GM19328 (cell line): ENCODE measurements at regions not wholly inside any gene's neighbourhood (a gene's known extent, or its start where the extent isn't known, plus 50 kb on each side); places are given as distances from the start of the nearest gene placed in this dataset.

Source experiments
- ATAC-seq: cut with Tn5 transposase; IDR thresholded peaks from one replicate; pipeline ENCODE4 v1.9.1; 2021; ENCODE audit warnings: mild to moderate bottlenecking, moderate library complexity; ENCODE audit not compliant: unreplicated experiment

- no peak for ATAC-seq
These were observed 429.8 kb upstream of the CDH2 start for GRCh38 chr18:28606686-28607085.

- no peak for ATAC-seq
These were observed 425.5 kb upstream of the CDH2 start for GRCh38 chr18:28602391-28602790.

DNA sequence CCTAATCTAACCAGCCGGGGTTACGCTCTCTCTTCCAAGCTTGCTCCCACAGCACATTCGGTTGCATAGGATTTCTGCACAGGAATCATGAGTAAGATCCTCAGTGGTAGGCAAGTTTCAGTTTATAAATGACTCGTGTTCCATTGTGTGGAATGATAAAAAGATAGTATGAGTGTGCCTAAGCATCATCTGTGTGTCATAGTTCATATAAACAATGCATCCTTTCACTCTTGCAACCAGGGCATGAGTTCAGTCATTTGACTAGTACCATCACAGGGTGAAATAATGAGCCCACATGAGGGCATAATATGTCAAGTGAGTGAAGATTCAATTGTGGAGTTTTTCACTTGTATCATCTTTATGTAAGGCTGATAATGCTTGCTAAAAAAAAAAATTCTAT, 417.1 kb upstream of the CDH2 start:
- no peak for ATAC-seq

DNA sequence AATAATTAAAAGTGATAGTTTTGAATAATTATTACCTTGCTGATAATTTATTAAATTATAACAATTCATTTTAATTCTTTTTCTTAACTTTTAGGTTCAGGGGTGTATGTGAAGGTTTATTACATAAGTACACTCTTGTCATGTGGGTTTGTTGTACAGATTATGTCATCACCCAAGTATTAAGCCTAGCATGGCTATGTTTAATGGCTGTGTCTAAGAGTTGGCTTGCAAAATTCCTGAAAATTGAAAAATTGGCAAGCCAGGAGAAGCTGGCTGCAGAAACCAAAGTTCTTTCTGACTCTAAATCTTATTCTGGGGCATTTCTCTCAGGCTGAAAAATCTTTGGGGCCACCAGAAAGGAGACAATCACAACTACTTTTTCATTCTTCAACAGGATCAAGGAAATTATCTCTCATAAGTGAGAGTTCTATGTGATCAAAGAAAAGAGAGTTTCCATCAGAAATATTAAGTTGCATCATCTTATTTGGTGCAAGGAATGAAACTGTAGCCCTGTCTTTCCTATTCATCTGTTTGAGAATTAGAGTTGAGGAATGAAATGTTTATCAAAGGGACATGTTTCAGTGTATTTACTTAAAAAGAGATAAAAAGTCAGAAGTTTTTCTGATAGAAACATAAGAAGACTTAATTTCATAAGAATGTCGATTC, 412.1 kb upstream of the CDH2 start:
- no peak for ATAC-seq

DNA sequence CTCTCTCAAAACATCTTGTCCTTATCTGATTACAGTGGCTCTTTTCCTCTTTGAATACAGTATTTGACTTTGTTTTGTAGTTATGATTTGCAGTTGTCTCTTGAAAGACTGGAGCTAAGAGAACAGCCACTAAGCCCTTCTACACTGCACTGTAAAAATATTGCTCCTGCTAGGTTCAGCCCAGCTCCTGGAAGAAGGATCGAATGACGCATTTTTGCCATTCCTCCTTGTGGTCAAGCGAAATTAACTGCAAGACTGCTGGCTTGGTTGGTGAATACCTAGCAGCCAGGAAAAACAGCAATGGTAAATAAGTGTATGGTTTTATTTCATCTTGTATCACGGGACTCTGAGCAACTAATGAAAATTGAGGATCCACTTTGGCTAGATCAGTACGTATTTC, 407.8 kb upstream of the CDH2 start:
- no peak for ATAC-seq

DNA sequence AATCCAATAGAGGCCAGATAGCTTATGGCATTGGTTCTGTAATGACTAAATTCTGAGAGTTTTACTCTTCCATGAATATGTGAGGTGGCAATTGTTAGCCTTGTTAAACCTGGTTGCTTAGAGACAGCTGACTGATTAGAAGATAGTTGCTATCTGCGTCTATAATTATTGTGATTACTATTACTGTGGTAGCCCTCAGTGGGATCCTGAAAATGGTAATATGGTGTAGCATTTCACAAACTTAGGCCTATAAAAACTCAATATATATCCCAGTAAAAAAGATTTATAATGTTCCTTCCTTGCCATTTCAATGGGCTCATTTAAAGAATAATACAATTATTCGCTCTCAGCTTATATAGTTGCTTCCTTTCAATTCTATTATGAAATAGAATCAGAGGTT, 405.8 kb upstream of the CDH2 start:
- no peak for ATAC-seq

DNA sequence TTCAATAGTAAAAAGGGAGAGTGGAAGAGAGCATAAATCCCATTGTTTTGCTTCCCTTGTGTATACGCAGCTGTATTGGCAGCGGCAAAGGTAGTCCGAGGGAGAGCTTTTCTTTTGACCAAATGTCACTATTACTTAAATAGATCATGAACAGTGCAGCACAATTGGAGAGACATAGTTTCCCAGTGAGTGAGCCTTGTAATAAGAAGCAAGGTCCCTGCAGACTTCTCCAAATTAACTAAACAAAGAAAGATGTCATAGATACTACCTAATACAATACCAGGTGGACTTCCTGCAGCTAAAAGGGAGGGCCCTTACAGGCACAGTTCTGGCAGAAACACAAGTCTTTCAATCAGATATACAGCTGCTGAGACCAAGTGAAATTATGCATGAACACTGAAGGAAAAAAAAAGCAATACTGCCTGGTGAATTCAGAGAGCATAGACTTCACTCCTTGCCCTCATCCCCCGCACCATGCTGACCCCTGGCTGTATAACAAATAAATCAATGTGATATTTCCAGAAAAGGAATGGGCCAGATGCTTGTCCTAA, 404.7 kb upstream of the CDH2 start:
- no peak for ATAC-seq

- ATAC-seq = no peak
These were observed 400.0 kb upstream of the CDH2 start for GRCh38 chr18:28576941-28577340.

DNA sequence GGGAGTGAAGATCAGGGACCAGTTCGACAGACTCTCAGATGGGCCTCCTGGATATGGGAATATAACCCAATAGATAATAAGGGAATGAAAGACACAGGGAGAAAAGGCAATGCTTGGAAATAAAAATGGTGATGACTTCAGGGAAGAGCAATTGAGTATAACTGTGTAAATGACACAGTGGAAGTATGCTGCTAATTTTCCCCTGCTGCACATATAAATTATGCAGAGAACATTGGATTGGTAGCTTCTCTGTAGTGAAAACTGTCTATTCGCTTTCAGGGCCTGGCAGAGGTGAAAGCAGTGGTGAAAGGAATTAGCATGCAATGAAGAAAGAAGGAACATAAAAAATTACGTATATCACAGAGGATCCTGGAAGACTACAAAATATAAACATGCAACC, 398.2 kb upstream of the CDH2 start:
- no peak for ATAC-seq

GRCh38 chr18:28574175-28574574, 397.2 kb upstream of the CDH2 start:
- no peak for ATAC-seq

DNA sequence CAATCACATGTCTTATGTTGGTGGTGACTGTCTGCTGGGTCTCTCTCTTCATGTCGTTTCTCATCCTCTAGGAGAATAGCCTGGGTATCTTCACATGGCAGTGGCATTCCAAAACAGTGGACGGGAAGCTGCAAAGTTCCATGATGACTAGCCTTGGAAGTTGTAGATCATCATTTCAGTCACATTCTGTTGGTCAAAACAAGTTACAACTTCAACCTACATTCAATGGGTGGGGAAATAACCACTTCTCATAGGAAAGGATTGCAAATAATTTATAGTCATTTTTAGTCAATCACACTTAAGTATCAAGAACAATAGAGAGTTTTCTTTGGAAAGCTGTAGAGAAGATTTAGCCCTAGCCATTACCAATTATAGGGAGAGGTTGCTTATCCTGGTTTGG, 395.0 kb upstream of the CDH2 start:
- ATAC-seq = no peak

DNA sequence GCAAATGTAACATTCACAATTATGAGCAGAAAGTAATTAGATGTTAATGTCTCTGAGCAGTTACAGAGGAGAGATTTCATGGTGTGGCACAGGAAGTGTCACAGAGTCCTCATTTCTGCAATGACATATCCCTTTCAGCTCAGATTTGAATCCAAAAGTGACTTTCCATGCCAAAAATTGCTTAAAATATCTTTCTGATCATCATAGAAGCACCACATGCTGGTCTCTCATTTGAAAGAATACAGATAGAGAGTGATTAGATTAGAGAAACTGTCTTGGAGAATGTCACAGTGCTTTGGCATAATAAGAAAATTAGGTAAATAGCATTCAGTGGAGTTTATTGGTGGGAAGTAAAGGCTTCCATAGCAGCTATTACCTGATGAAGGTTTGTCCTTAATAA, 383.4 kb upstream of the CDH2 start:
- ATAC-seq = no peak

DNA sequence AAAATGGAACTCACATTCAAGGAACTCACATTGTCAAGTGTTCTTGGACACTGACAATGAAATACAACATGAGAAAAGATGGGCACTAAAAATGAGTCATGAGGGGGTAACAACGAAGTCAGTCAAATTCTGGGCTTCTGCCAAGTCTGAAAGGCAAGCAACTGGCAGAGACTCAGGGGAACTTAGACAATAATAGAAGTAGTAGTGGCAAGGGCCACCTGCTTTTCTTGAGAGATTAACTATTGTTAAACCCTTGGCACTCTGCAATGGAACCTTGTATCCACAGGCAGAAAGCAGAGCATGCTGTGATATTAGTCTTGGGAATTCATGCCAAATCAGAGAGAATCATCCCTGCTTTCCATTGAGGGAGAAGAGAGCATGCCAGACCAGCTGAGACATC, 382.6 kb upstream of the CDH2 start:
- ATAC-seq = no peak

DNA sequence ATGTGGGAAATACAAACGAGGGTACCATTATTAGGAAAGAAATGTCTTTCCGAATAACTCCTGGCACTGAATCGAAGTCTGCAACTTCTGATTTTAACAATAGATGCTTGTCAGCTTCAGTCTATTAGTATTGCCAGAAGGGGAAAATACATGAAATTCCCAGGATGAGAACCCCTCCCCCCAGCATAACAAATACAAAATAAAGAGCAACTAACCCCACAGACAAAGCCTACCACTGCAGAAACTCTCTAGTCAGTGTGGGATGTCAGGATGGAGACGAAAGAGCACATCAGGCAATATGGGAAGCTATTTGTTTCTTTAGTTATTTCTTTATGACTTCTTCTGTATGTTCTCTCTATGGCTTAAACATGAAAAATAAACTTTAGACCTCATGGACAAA, 365.0 kb upstream of the CDH2 start:
- ATAC-seq = no peak

DNA sequence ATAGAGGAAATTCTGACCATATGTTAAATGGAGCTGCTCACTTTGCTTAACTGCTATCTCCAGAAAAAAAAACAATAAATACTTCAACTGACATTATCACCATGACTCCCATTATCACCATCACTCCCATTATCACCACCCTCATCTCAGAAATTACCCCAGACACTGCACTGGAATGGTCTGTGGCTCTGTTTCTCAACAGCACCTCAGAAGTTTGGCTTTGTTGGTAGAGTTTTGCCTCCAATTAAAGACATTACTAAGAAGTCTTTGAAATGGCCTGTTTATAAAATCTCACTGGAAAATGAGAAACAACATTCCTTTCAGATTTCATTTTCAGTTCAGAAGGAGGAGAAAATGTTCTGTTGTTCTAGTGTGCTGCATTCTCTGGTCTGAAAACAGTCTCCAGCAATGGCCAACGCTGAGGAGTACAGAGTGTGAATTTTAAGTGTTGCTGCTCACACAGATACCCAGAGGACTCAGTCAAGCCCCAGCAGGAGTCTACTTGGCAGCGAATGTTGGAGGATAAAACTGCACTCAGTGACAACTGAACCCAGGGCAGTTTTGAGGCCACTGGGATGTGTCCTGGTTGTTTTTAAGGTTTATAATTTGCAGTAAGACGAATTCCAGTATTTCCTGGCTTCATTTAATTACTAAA, 364.5 kb upstream of the CDH2 start:
- ATAC-seq = no peak

GRCh38 chr18:28529644-28530043, 352.7 kb upstream of the CDH2 start:
- no peak for ATAC-seq

DNA sequence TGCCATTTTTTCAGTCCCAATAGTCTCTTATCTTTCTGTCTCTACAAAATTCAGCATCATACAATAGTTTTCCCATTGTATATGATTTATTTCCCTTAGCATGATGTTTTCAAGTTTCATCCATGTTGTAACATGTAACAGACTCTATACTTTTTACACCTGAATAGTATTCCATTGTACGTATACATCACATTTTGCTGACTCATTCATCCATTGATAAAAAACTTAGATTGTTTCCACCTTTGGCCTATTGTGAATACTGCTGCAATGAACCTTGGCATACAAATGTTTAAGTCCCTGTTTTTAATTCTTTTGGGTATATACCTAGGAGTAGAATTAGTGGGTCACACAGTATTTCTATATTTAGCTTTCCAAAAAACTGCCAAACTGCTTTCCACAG, 349.3 kb upstream of the CDH2 start:
- no peak for ATAC-seq

- ATAC-seq = no peak
These were observed 347.0 kb upstream of the CDH2 start for GRCh38 chr18:28523758-28524475.

DNA sequence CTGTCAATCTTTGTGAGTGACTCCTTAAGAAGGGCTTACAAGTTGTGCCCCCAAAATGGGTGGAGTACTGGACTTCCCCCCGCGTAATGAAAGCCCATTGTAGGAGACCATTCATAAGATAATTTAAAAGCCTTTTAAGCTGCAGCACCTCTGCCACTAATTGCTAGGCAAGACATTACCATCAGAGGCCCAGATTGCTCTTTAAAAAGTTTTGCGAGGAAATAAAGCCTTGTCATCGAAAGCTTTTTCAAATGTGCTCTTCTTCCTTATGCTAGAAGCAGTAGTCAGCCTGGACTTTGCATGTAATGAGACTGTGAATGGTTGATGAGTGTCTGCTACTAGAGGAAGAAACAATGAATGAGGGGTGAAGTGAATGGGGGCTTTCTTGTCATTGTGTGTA, 345.3 kb upstream of the CDH2 start:
- ATAC-seq = no peak

- no peak for ATAC-seq
These were observed 343.1 kb upstream of the CDH2 start for GRCh38 chr18:28519997-28520396.

DNA sequence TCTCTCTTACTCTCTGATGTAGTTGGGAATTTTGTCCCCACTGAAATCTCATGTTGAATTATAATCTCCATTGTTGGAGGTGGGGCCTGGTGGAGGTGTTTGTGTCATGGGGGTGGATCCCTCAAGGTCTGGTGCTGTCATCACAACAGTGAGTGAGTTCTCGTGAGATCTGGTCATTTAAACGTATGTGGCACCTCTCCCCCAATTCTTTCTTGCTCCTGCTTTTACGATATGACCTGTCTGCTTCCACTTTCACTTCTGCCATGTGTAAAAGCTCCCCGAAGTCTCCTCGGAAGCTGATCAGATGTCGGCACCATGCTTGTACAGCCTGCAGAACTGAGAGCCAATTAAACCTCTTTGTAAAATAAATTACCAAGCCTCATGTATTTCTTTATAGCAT, 337.8 kb upstream of the CDH2 start:
- ATAC-seq = no peak

DNA sequence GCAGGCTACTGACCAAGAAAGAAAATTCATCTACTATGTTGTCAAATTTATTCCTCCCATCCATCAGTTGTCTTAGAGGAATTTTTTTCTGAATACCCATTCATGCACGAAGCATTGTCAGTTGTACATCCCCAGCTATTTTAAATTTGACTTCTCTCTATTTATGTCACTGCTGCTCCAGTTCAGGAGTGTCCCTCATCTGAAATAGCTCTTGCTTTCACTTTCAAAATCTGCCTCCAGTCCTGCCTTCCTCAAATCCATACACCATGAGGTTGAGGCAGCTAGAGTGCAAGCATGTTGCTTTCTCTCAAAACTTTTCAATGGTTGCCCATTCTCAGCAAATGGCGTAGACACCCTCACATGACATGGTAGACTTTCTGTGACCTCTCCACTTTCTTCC, 335.4 kb upstream of the CDH2 start:
- ATAC-seq = no peak
